Caco-2 (cell line): ENCODE measurements at regions not wholly inside any gene's neighbourhood (a gene's known extent, or its start where the extent isn't known, plus 50 kb on each side); places are given as distances from the start of the nearest gene placed in this dataset.

ENCODE experiments used
- BruUV-seq: library from RNA; stranded (reverse); fragments of 400-500 nt; replicated peaks from 2 replicates; lab custom pipeline; 2021; lab: Mats Ljungman, UMichigan
- CTCF ChIA-PET: fragments of 300-600 bp; sonication (Branson Sonifier 250); formaldehyde crosslinking; loops from one replicate; lab custom pipeline; 2022; ENCODE audit warnings: antibody characterized with exemption; lab: Charles Lee
- POLR2A ChIA-PET: fragments of 300-600 bp; sonication (Branson Sonifier 250); formaldehyde crosslinking; loops from one replicate; lab custom pipeline; 2022; ENCODE audit warnings: antibody characterized with exemption; lab: Charles Lee
- DNase-seq, 2 experiments: peaks; one replicate each; pipeline versions ENCODE4 v3.0.0 to v3.0.0-alpha.2; 2020 to 2022
- H3K27me3 ChIP-seq: replicated peaks from 2 replicates; pipeline ENCODE4 v1.6.0; 2011; ENCODE audit warnings: low read length; ENCODE audit not compliant: control insufficient read depth, insufficient read depth
- H3K36me3 ChIP-seq: 2 replicates; pipeline ENCODE4 v1.5.1; 2011; ENCODE audit warnings: low read length; ENCODE audit not compliant: control insufficient read depth, insufficient read depth
- H3K4me1 ChIP-seq: fragments of 250-450 bp; sonication (Bioruptor Pico); 2 replicates; pipeline ENCODE4 v1.5.1; 2020; ENCODE audit warnings: mild to moderate bottlenecking
- H3K4me3 ChIP-seq: 2 replicates; pipeline ENCODE4 v1.5.1; 2011; ENCODE audit warnings: low read depth, mild to moderate bottlenecking, control low read depth, low read length
- H3K9me3 ChIP-seq: fragments of 250-450 bp; sonication (Bioruptor Pico); 2 replicates; pipeline ENCODE4 v1.5.1; 2020; ENCODE audit warnings: mild to moderate bottlenecking, moderate library complexity
- H3K27ac Mint-ChIP-seq: one replicate; pipeline ENCODE4 v1.8.0; 2022; ENCODE audit warnings: mixed read lengths; ENCODE audit not compliant: unreplicated experiment
- H3K27me3 Mint-ChIP-seq: one replicate; pipeline ENCODE4 v1.8.0; 2022; ENCODE audit warnings: mixed read lengths; ENCODE audit not compliant: insufficient read depth, unreplicated experiment
- H3K36me3 Mint-ChIP-seq: one replicate; pipeline ENCODE4 v1.8.0; 2022; ENCODE audit warnings: mild to moderate bottlenecking, mixed read lengths; ENCODE audit not compliant: insufficient read depth, unreplicated experiment
- H3K4me1 Mint-ChIP-seq: one replicate; pipeline ENCODE4 v1.8.0; 2022; ENCODE audit warnings: low read depth, mixed read lengths; ENCODE audit not compliant: unreplicated experiment
- H3K4me3 Mint-ChIP-seq: one replicate; pipeline ENCODE4 v1.8.0; 2022; ENCODE audit warnings: mild to moderate bottlenecking, moderate library complexity, mixed read lengths; ENCODE audit not compliant: unreplicated experiment
- H3K9me3 Mint-ChIP-seq: one replicate; pipeline ENCODE4 v1.8.0; 2022; ENCODE audit warnings: mixed read lengths; ENCODE audit not compliant: unreplicated experiment
- CTCF ChIP-seq, 2 experiments: fragments of 200-600 bp in 1 of 2; IDR thresholded peaks; 1 replicate in 1 of 2; 2 replicates in 1 of 2; pipeline versions ENCODE4 v1.5.1 to v1.8.0; 2011 to 2022; ENCODE audit warnings: antibody characterized with exemption in 1 of 2, control low read depth in 1 of 2, inconsistent platforms in 1 of 2, low read depth in 1 of 2, low read length in 1 of 2, mild to moderate bottlenecking in 1 of 2, moderate library complexity in 1 of 2; ENCODE audit not compliant: insufficient read depth in 1 of 2, severe bottlenecking in 1 of 2, unreplicated experiment in 1 of 2
- intact Hi-C: fragments of 100-400 bp; cut with micrococcal nuclease; formaldehyde crosslinking; loops from one replicate; pipeline ENCODE4 v1.10.0; 2022; ENCODE audit not compliant: unreplicated experiment

DNA sequence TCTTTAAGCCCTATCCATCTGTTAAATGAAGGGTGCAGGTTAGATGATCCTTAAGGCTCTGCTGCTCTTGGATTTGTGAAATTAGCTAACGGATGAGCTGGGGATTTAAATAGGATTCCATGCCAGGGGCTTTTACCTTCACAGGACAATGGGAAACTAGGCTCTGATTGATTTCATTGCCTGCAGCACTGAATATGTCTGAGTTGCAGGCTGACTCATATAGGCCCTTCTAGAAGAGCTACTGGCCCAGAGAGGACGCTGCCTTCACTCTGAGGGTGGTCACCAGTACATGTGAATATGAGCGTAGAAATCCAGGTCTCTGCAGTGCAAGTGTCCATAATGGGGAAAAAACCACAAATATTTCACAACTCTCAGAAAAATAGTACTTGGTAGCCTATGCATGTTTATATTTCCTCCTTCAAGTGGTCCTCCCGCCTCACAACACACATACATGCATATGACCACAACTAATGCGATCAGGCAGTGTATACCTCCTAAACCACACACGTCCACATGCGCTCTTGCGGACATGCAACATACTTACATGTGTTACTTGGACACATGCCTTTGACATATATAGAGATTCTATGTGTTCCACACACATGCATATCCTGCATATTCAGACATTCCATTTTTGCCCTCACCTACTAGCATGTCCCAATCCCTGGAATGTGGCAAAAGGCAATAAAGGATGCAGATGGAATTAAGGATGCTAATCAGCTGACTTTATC is 233.8 kb upstream of the JUN start:
- H3K36me3 ChIP-seq = no peaks in the 10 kb centered on the region
- DNase-seq = no peak
- no peaks in the 10 kb centered on the region for H3K9me3 Mint-ChIP-seq
- H3K4me1 ChIP-seq = no peaks in the 10 kb centered on the region
- no peak overlapping the region for H3K27ac Mint-ChIP-seq
- CTCF ChIA-PET = no interaction called here
- no peaks in the 10 kb centered on the region for H3K36me3 Mint-ChIP-seq
- H3K4me3 ChIP-seq = no peak overlapping the region
- no peaks in the 10 kb centered on the region for H3K9me3 ChIP-seq
- TF ChIP-seq CTCF (IDR thresholded peaks at IDR 0.05; ENCODE audit: insufficient read depth in 1 of 2, low read depth in 1 of 2, low read length in 1 of 2, severe bottlenecking in 1 of 2, unreplicated experiment in 1 of 2) = no peak
- H3K27me3 ChIP-seq = no peaks in the 10 kb centered on the region
- no peaks in the 10 kb centered on the region for H3K27me3 Mint-ChIP-seq
- no peaks in the 10 kb centered on the region for H3K4me1 Mint-ChIP-seq
- no peak overlapping the region for H3K4me3 Mint-ChIP-seq
- POLR2A ChIA-PET = no interaction called here
- intact Hi-C loops = no loop called here
- no TSS peak for BruUV-seq

DNA sequence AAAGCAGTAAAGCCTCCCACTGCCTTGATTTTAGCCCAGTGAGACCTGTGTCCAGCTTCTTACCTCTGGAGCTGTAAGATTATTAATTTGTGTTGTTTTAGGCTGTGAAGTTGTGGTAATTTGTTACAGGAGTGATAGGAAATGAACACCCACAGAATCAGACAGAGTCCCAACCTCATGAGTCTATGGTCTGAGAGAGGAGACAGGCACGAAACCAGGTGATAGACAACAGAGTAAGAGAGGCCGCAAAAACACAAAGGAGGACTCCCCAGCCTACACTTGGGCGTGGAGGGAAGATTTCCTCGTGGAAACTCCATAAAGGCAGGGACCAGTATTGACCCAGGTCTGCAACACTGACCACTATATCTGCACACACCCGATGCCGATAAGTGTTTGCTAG is 234.6 kb upstream of the JUN start:
- no peaks in the 10 kb centered on the region for H3K4me1 Mint-ChIP-seq
- no peak overlapping the region for H3K4me3 ChIP-seq
- H3K36me3 ChIP-seq = no peaks in the 10 kb centered on the region
- no peaks in the 10 kb centered on the region for H3K4me1 ChIP-seq
- H3K27ac Mint-ChIP-seq = no peak overlapping the region
- CTCF ChIA-PET = no interaction called here
- no peaks in the 10 kb centered on the region for H3K36me3 Mint-ChIP-seq
- no peaks in the 10 kb centered on the region for H3K9me3 ChIP-seq
- no peak for TF ChIP-seq CTCF (IDR thresholded peaks at IDR 0.05; ENCODE audit: insufficient read depth in 1 of 2, low read depth in 1 of 2, low read length in 1 of 2, severe bottlenecking in 1 of 2, unreplicated experiment in 1 of 2)
- DNase-seq = no peak
- H3K9me3 Mint-ChIP-seq = no peaks in the 10 kb centered on the region
- H3K27me3 Mint-ChIP-seq = no peaks in the 10 kb centered on the region
- intact Hi-C loops = no loop called here
- BruUV-seq = no TSS peak
- no peaks in the 10 kb centered on the region for H3K27me3 ChIP-seq
- H3K4me3 Mint-ChIP-seq = no peak overlapping the region
- POLR2A ChIA-PET = no interaction called here

DNA sequence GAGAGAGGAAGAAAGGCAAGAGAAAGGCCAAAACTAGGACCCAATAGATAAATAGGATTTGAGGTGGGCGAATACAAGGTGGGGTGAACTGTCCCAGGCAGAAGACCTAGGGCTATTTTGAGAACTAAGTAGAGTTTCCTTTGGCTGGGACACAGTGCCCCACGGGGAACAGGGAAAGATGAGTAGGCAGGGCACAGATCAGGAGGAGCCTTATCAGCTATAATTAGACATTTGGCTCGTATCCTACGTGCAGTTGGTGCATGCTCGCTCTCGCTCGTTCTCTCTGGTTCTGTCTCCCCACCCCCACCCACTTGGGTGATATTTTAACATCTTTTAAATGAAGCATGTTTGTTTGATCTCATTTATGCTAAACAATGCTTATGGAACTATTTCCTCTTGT is 235.0 kb upstream of the JUN start:
- no peak overlapping the region for H3K4me3 Mint-ChIP-seq
- no peaks in the 10 kb centered on the region for H3K27me3 ChIP-seq
- intact Hi-C loops = no loop called here
- H3K27ac Mint-ChIP-seq = no peak overlapping the region
- DNase-seq = no peak
- ChIA-PET POLR2A (no interaction called here), CTCF (no interaction called here)
- H3K36me3 Mint-ChIP-seq = no peaks in the 10 kb centered on the region
- H3K4me3 ChIP-seq = no peak overlapping the region
- no peaks in the 10 kb centered on the region for H3K36me3 ChIP-seq
- H3K4me1 ChIP-seq = no peaks in the 10 kb centered on the region
- no peak for TF ChIP-seq CTCF (IDR thresholded peaks at IDR 0.05; ENCODE audit: insufficient read depth in 1 of 2, low read depth in 1 of 2, low read length in 1 of 2, severe bottlenecking in 1 of 2, unreplicated experiment in 1 of 2)
- H3K9me3 ChIP-seq = no peaks in the 10 kb centered on the region
- no peaks in the 10 kb centered on the region for H3K27me3 Mint-ChIP-seq
- H3K9me3 Mint-ChIP-seq = no peaks in the 10 kb centered on the region
- no peaks in the 10 kb centered on the region for H3K4me1 Mint-ChIP-seq
- BruUV-seq = no TSS peak
